GF-D8 (cell line): ENCODE measurements at regions not wholly inside any gene's neighbourhood (a gene's known extent, or its start where the extent isn't known, plus 50 kb on each side); places are given as distances from the start of the nearest gene placed in this dataset.
"Not testable (repeated sequence)": the region's sequence is repeated elsewhere in the genome, so short reads cannot be mapped to it uniquely, and the experiment has no call there.

Experiments
- DNase-seq: peaks from one replicate; lab custom pipeline; 2025; lab: John Stamatoyannopoulos, UW

DNA sequence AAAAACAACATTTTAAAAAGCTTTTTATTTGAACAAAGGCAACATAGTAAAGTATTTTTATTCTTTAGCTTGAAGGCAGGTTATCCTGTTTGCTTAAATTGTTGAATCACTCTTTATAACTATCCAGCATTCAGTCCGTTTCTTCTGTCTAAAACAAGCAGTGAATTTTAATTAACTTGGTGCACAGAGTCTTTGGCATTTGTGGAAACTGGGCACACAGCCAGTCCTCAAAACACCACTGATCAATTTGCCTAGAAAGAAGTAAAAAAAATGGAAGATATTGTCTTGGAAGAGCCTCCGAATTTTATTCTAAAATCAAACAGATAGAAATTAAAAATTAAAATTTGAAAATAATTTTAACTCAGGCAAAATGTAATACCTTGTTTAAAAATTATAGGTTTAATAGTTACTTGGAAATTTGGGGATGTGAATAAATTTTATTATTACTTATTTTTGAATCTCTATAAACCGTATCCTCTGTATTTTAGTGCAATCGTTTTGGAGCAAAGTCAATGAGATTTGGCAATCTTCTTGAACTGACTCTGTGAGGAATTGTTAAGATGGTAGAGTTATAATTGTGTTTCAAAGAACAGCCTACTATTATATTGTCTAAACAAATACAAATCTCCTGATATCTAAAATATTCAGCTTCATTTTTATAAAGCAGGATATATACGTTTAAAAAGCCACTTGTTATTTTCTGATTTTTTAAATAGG lies 927.0 kb downstream of the SLC16A7 start:
- no peak for DNase-seq

DNA sequence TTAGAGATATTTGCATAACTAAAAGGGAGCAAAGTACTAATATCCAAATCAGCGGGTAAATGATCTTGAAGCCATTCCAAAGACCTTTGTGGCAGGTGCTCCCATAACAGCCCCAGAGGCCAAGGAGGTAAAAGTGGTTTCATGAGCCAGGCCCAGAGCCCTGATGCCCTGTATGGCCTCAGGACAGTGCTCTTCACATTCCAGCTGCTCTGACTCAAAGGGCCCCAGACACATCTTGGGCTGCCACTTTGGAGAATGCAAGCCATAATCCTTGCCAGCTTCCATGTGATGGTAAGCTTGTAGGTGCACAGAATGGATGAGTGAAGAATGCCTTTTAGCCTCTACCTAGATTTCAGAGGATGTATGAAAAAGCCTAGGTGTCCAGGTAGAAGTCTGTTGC lies 933.4 kb downstream of the SLC16A7 start:
- no peak for DNase-seq

DNA sequence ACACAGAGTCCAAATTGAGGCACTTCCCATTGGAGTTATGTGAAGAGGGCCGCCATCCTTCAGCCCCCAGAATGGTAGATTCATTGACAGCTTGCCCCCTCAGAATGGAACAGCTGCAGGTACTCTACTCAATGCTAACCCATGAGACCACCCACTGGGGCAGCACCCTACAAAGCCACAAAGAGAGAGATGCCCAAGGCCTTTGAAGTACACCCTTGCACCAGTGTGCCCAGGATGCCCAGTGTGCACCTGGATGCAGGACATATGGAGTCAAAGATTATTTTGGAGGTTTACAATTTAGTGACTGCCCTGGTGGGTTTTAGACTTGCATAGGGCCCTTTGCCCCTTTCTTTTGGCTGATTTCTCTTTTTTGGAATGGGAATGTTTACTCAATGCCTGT lies 933.9 kb downstream of the SLC16A7 start:
- DNase-seq = no peak

DNA sequence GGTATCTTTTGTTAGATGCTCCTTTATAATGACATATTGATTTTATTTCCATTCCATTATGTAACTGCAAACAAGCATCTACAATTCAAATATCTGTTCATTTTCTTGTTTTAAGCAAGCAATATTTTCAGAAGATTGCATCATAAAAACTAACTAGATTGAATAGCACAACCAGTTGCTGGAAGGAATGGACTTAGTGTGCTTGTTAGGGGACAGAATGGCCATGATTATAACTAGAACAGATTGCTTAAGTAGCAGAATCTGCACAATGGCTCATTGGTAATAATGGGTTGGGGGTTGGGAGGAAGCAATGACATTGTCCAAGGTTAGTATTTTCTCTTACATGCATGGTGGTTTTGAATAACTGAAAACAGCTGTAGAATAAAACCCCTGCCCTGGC lies 939.5 kb downstream of the SLC16A7 start:
- no peak for DNase-seq

DNA sequence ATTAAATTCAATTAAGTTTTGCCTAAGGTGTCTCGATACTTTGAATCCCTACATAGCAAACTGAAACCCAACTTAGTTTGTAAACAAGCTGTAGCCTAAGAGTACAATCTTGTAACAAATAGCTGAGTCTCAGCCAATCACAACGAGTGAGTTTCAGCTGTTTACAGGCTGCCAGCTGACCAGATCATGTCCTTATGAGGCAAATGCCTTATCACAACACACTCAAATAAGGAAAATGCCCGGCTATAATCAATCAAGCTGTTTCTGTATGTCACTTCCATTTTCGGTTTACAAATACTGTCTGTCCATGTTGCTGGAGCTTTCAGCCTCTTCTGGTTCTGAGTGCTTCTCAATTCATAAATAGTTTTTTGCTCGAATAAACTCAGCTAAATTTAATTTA lies 943.8 kb downstream of the SLC16A7 start:
- DNase-seq = no peak

DNA sequence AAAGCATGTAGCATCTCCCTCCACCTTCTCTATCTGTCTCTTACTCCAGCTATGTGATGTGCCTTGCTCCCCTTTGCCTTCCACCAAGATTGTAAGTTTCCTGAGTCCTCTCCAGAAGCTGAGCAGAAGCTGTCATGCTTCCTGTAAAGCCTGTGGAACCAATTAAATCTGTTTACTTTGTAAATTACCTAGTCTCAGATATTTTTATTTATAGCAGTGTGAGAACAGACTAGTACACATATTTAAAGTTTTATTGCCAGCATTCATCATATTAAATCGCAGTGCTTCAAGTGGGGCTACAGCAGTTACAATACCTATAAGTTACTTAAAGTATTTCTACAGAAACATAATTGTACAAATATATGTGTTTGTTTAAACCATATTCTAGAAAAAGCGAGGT lies 973.1 kb downstream of the SLC16A7 start:
- no peak for DNase-seq

DNA sequence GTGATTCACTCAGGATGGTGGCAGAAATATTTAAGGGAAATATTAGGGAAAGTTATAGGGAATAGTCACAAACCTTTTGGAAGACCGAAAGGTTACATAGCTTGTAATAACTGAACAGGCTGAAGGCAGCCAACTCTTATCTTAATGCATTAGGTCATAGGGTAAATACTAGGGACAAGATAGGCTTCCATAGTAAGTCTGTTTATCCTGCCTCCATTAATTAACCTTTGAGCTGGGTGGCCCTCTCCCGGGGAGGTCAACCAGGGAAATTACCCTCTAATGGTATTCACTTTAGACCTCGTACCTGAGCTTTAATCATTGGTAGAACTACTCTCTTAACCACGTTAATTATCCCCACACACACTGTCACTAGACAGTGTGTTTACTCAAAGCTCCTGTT lies 981.8 kb downstream of the SLC16A7 start:
- DNase-seq = no peak

DNA sequence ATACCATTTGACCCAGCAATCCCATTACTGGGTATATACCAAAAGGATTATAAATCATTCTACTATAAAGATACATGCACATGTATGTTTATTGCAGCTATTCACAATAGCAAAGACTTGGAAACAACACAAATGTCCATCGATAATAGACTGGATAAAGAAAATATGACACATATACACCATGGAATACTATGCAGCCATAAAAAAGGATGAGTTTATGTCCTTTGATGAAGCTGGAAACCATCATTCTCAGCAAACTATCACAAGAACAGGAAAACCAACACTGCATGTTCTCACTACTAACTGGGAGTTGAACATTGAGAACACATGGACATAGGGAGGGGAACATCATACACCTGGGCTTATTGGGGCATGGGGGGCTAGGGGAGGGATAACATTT lies 991.8 kb downstream of the SLC16A7 start:
- DNase-seq = not testable (repeated sequence)

DNA sequence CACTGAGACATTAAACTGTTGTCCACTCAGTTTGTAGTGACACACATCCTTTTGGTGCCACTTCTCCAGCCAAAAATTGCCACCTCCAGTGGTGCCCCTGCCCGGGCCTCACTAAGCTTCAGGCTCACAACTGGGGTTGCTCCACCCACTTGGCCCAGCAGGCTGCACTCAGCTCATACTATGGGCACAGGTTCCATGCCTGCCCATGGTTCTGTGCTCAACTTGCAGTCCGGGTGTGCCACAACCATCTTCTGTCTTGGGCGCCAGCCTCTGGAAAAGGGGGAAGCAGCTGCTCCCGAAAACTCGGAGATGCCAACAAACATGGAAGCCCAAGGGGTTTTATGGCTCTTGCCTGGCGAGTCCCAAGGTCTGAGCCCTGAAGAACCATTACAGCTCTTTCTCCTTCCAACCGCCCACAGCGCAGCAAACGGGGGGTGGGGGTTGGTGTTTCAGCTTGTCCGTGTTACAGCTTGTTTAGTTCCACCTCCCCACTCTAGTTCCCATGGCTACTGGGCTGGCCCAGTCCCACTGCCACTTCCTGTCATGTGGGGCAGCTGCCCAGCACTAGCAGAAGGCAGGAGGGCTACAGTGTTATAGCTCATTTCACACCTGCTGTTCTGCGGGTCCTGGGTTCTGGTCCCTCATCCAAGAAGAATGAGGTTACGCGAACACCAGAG lies 998.3 kb downstream of the SLC16A7 start:
- no peak for DNase-seq

DNA sequence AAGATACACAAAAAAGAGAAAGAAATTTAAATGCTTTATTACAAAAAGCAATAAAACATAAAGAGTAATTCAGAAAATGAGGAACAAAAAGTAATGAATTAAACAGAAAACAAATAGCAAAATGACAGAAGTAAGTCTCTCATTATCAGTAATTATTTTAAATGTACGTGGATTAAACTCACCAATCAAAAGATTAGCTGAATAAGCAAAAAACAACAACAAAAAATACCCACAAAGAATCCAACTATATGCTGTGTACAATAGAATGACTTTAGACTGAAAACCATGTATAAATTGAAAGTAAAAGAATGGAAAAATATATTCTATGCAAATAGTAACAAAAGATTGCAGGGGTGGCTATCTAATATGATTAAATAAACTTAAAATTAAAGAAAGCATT lies 1006.8 kb downstream of the SLC16A7 start:
- DNase-seq = no peak

DNA sequence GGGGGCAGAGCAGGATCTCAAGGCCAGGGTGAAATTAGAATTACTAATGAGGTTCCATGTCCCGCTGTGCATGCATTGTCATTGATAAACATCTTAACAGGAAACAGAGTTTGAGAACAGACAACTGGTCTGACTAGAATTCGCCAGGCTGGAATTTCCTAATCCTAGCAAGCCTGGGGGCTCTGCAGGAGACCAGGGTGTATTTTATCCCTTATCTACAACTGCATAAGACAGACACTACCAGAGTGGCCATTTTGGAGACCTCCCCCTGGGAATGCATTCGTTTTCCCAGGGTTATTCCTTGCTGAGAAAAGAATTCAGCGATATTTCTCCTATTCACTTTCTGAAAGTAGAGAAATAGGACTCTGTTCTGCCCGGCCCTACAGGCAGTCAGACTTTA lies 1007.6 kb downstream of the SLC16A7 start:
- DNase-seq = not testable (repeated sequence)

DNA sequence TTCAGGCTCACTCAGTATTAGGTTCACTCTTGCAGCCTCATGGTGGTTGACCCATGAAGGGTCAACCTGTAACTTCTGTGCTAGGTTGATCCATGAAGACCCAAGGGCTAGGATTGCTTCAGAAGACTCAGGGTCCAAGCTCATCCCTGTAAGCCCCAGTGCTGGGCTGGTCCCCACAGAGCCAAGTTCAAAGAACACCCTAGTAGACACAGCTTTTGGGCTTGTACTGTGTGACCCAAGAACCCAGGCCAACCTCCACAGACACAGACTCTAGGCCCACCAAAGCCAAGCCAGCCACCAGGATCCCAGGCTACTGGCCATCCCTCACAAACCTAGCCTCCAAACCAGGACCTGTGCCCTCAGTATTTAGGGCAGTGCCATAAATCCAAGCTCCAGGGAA lies 1020.6 kb downstream of the SLC16A7 start:
- no peak for DNase-seq

DNA sequence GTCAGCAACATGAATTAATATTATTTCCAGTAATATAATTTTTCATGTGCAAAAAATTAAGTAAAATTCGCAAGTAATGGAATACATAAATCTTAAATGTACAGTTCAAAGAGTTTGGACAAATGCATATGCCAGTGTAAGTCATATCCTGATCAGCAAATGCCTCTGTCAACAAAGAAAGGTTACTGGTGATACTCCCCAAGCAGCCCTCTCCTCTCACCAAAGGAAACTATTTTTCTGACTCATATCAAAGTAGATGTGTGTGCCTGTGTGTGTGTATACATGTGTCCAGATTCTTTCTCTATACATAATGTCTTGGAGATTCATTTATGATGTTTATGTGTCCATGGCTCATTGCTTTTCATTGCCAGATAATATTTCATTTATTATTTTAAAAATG lies 1035.0 kb downstream of the SLC16A7 start:
- no peak for DNase-seq

DNA sequence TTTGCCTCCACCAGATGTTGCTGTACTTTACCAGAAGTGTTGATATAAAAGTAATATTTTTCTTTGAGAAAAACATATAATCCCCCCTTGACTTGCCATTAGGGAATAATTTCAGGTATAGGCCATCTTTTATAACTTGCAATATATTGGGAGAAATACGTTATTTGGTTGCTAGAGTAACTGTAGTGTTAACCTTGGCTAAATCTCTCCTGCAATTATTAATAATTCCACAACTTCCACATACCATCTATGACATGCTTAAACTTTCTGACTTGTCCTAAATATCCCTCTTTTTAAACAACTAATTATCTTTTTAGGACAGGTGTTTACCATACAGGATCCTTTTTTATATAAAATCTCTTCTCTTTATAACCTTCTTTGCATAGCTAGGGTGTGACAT lies 1048.2 kb downstream of the SLC16A7 start:
- DNase-seq = no peak

DNA sequence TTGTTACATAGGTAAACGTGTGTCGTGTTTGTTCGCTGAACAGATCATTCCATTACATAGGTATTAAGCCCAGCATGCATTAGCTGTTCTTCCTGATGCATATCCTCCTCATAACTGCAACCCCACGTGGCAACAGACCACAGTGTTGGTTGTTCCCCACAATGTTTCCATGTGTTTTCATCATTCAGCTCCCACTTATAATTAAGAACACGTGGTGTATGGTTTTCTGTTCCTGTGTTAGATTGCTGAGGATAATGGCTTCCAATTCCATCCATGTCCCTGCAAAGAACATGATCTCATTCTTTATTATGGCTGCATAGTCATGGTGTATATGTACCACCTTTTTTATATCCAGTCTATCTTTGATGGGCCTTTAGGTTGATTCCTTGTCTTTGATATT lies 1071.1 kb downstream of the SLC16A7 start:
- DNase-seq = no peak

DNA sequence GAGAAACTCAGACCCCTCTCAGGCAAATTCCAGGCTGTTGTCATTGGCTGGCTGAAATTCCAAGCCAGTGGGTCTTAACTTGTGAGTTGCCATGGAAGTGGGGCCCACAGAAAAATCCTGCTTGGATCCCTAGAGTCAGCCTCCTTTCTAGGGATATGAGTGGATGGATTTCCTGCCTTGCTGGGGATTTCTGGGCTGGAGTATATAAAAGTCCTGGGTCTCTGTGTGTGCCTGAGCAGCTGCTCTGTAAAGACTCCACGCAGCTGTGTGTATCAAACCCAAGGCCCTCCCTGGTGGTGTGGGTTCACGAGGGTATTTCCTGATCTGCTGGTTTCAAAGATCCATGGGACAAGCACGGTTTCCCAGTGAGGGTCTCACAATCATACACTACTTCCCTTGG lies 1077.1 kb downstream of the SLC16A7 start:
- no peak for DNase-seq

DNA sequence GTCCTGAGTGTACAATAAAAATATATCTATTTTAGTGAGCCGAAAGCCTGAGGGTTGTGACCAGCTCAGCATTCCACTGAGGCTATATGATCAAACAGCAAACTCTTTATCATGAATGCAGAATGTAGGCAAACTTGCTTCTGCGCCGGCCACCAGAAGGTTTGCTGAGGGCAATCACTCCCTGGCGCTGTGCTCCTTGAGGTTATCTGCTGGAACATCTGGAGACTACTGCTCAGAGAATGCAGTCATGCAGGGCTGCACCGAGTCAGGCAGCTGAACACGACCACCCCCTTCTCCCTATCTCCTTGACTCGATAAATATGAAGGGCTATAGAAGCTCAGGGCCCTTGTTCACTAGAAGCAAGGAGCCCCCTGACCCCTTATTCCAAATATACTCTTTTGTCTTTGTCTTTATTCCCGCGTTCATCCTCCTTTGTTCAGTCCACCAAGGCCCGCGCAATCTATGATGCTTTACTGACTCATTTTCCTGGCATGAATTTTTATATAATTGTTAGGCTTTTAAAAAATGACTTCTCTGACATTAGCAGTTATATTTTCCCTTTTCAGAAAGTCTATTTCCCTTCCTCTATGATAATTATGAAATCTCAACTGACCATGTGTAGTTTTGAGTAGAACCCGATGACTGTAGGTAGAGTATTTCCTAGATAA lies 1089.3 kb downstream of the SLC16A7 start:
- DNase-seq = no peak

DNA sequence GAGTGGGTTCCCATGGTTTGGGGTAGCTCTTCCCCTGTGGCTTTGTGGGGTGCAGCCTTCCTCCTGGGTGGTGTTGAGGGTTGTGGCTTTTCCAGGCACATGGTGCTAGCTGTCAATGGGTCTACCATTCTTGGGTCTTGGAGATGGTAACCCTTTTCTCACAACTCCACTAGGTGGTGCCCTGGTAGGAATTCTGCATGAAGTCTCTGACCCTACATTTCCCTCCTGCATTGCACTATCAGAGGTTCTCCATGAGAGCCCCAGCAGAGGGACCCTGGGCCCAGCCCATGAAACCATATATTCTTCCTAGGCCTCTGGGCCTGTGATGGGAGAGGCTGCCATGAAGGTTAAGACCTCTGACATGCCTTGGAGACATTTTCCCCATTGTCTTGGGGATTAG lies 1093.3 kb downstream of the SLC16A7 start:
- DNase-seq = no peak

DNA sequence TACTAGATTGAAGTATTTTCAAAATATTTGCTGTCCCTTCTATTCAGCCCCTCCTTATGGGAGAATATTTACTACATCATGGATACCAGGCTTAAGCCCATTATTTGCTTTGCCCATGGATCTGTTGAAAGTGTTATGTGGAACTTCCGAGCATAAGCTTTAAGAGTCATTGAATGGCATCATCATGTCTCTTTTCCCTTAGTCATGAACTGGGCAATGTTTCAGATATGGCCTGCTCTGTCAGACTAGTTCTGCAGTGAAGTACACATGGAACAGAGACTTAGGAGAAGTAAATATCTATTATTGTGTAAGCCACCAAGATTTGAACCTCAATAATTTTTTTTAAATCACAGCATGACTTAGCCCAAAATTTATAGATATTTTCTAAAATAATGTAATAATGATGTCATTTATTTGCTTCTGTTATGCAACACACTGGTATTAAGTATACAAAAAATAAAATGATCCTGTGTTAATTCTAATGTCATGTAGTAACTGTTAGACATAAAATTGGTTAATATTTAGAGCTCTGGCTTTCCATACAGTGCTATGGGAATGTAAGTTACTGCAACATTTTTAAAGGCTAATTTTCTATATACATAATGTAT lies 1097.3 kb downstream of the SLC16A7 start:
- DNase-seq = no peak

DNA sequence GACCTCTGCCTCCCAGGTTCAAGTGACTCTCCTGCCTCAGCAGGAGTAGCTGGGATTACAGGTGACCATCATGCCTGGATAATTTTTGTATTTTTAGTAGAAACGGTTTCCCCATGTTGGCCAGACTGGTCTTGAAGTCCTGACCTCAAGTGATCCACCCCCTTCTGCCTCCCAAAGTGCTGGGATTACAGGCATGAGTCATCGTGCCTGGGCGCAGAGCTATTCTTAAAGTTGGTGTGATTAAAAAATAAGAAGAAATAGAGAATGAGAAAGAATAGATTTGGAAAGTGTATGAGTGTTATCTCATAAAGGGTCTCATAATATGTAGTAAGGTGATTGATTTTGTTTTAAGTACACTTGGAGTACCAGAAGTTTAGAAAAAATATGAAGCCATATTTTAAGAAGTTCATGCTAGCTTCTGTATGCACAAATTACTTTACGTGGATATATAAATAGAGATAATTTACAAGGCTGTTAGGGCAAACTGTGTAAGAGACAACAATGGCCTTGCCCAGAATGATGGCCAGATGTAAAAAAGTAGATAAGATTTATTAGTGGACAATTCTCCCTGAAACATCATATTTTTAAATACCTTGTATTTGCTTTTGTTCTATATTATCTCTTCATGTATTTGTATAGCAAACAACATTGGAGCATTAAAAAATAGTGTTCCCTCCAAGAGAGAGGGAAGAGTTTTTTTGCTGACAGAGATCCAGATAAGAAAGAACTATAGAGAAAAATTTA lies 1108.5 kb downstream of the SLC16A7 start:
- DNase-seq = no peak

DNA sequence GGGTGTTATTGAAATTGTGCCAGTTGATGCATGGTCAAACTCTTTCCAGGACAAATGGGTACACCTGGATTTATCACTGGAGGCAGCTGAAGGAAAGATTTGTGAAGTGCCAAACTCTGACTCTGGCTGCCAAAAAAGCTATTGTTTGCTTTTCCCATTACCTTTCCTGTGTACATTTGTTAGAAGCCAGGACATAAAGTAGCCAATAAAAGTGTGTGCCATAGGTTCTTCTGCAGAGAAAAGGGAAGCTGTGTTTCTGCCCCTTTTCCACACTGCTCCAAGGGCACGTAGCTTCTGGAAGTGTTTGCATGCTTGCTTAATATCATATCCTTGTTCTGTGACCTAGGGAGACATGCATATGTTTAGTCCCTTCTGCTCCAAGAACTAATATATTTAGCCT lies 1114.4 kb downstream of the SLC16A7 start:
- no peak for DNase-seq
